GM12878 (cell line): ENCODE measurements at regions not wholly inside any gene's neighbourhood (a gene's known extent, or its start where the extent isn't known, plus 50 kb on each side); places are given as distances from the start of the nearest gene placed in this dataset.

Experiments used
- ATAC-seq: fragments of 200-7000 bp; cut with Tn5 transposase; 3 replicates; pipeline ENCODE4 v1.9.1; 2020; ENCODE audit warnings: mild to moderate bottlenecking, moderate library complexity
- BruUV-seq: library from RNA; stranded (reverse); fragments of 400-500 nt; replicated peaks from 2 replicates; lab custom pipeline; 2021; lab: Mats Ljungman, UMichigan
- CTCF ChIA-PET: fragments of 300-600 bp; sonication (Branson Sonifier 250); formaldehyde crosslinking; extraction: SDS; loops from one replicate; lab custom pipeline; 2021; ENCODE audit warnings: inconsistent platforms; lab: Yijun Ruan, JAX
- POLR2A ChIA-PET: fragments of 350-600 bp; formaldehyde crosslinking; extraction: SDS; loops from one replicate; lab custom pipeline; 2021; ENCODE audit warnings: inconsistent platforms; lab: Charles Lee
- RAD21 ChIA-PET: fragments of 300-600 bp; sonication (Branson Sonifier 250); formaldehyde crosslinking; loops from one replicate; lab custom pipeline; 2023; ENCODE audit warnings: antibody characterized with exemption; ENCODE audit not compliant: unreplicated experiment; lab: Charles Lee
- SMC1A ChIA-PET: fragments of 300-600 bp; sonication (Branson Sonifier 250); formaldehyde crosslinking; loops from one replicate; lab custom pipeline; 2023; ENCODE audit not compliant: unreplicated experiment, uncharacterized antibody; lab: Charles Lee
- DNase-seq: peaks from one replicate; pipeline ENCODE4 v3.0.0-alpha.2; 2011; ENCODE audit warnings: low read depth, low spot score
- FAIRE-seq: peaks from 3 replicates; lab custom pipeline; 2011; peaks lifted over from hg19 to GRCh38; lab: Jason Lieb, UNC
- H2AFZ ChIP-seq: 2 replicates; pipeline ENCODE4 v1.6.0; 2011; ENCODE audit warnings: low read depth, low read length, control low read depth; ENCODE audit not compliant: control insufficient read depth
- H3K27ac ChIP-seq: 2 replicates; pipeline ENCODE4 v1.5.1; 2011; ENCODE audit warnings: control low read depth; ENCODE audit not compliant: control insufficient read depth, insufficient read depth
- H3K27me3 ChIP-seq, 2 experiments: replicated peaks in 1 of 2; 2 replicates each; pipeline versions ENCODE4 v1.6.0 to v1.6.1; 2011; ENCODE audit warnings: low read length in 1 of 2; ENCODE audit not compliant: control insufficient read depth in 2 of 2, insufficient read depth in 2 of 2
- H3K36me3 ChIP-seq, 2 experiments: 2 replicates each; pipeline ENCODE4 v1.5.1; 2011; ENCODE audit warnings: low read length in 1 of 2; ENCODE audit not compliant: control insufficient read depth in 2 of 2, insufficient read depth in 2 of 2
- H3K4me1 ChIP-seq: 2 replicates; pipeline ENCODE4 v1.6.1; 2011; ENCODE audit warnings: mild to moderate bottlenecking, low read length, moderate library complexity, mixed read lengths; ENCODE audit not compliant: control insufficient read depth, insufficient read depth
- H3K4me2 ChIP-seq: 2 replicates; pipeline ENCODE4 v1.6.0; 2011; ENCODE audit warnings: control low read depth; ENCODE audit not compliant: control insufficient read depth, insufficient read depth
- H3K4me3 ChIP-seq: fragments of 200-600 bp; sonication (generic); 2 replicates; pipeline ENCODE4 v1.5.1; 2016
- H3K79me2 ChIP-seq: 2 replicates; pipeline ENCODE4 v1.6.0; 2011; ENCODE audit warnings: low read length; ENCODE audit not compliant: control insufficient read depth, insufficient read depth
- H3K9ac ChIP-seq: 2 replicates; pipeline ENCODE4 v1.8.0; 2011; ENCODE audit warnings: low read length, control low read depth, mixed read lengths; ENCODE audit not compliant: control insufficient read depth, insufficient read depth
- H3K9me3 ChIP-seq: replicated peaks from 3 replicates; pipeline ENCODE4 v1.5.1; 2011; ENCODE audit warnings: mild to moderate bottlenecking, low read length; ENCODE audit not compliant: control insufficient read depth, insufficient read depth
- H4K20me1 ChIP-seq: 2 replicates; pipeline ENCODE4 v1.6.0; 2011; ENCODE audit not compliant: control insufficient read depth, insufficient read depth
- CEBPB ChIP-seq, 2 experiments: fragments of 150-350 bp in 1 of 2; IDR thresholded peaks; 2 replicates each; pipeline ENCODE4 v1.6.1; 2012 to 2014; ENCODE audit warnings: low read depth in 2 of 2, low read length in 2 of 2, borderline replicate concordance in 1 of 2, inconsistent platforms in 1 of 2
- ELK1 ChIP-seq: IDR thresholded peaks from 2 replicates; pipeline ENCODE4 v1.6.1; 2012; ENCODE audit warnings: low read depth, low read length, improper control_type of control experiment
- FOS ChIP-seq: IDR thresholded peaks from 3 replicates; pipeline ENCODE4 v1.6.1; 2011; ENCODE audit warnings: borderline replicate concordance; ENCODE audit not compliant: insufficient read length; ENCODE audit errors: extremely low read depth
- HDAC2 ChIP-seq: fragments of 200-600 bp; sonication (generic); IDR thresholded peaks from 2 replicates; pipeline ENCODE4 v1.6.1; 2017
- MXI1 ChIP-seq: fragments of 150-350 bp; IDR thresholded peaks from 2 replicates; pipeline ENCODE4 v1.6.1; 2011; ENCODE audit warnings: low read depth, mild to moderate bottlenecking, inconsistent platforms, low read length, improper control_type of control experiment
- NFIC ChIP-seq: IDR thresholded peaks from 2 replicates; pipeline ENCODE4 v1.6.1; 2012; ENCODE audit warnings: low read depth, mild to moderate bottlenecking, inconsistent platforms, low read length, moderate library complexity
- SPI1 ChIP-seq: IDR thresholded peaks from 2 replicates; pipeline ENCODE4 v1.6.1; 2011; ENCODE audit warnings: low read depth, mild to moderate bottlenecking, low read length, moderate library complexity, borderline replicate concordance; ENCODE audit not compliant: insufficient read depth
- SRF ChIP-seq, 2 experiments: IDR thresholded peaks; 2 replicates each; pipeline ENCODE4 v1.6.1; 2011; ENCODE audit warnings: low read depth in 2 of 2, low read length in 2 of 2, mild to moderate bottlenecking in 1 of 2, moderate library complexity in 1 of 2
- STAT1 ChIP-seq: fragments of 450-650 bp; conservative IDR thresholded peaks from 2 replicates; pipeline ENCODE4 v1.6.1; 2014; ENCODE audit warnings: antibody characterized with exemption, mild to moderate bottlenecking
- ZSCAN29 ChIP-seq: fragments of 450-650 bp; IDR thresholded peaks from 2 replicates; pipeline ENCODE4 v1.6.1; 2017; ENCODE audit warnings: mild to moderate bottlenecking, moderate library complexity
- WGBS: methylation state at CpG from one replicate; pipeline ENCODE4 v1.1.6; 2016; ENCODE audit warnings: low lambda C conversion rate; ENCODE audit not compliant: insufficient replicate concordance, insufficient coverage; ENCODE audit errors: missing lambda C conversion rate; 5-methylcytosine and 5-hydroxymethylcytosine counted together
- in situ Hi-C: fragments of 300-500 bp; cut with MboI; formaldehyde crosslinking; loops from 9 replicates; pipeline ENCODE4 v1.14.3; 2018; ENCODE audit warnings: mixed read lengths
- intact Hi-C: fragments of 100-400 bp; cut with micrococcal nuclease; formaldehyde crosslinking; loops from one replicate; pipeline ENCODE4 v1.14.2; 2022; ENCODE audit not compliant: unreplicated experiment

- WGBS = 27% methylated on average over 3 of the region's 3 CpGs
- Histone ChIP-seq H3K79me2 (no peaks in the 10 kb centered on the region), H3K9ac (no peak overlapping the region), H3K27me3 (no peaks in the 10 kb centered on the region; a peak in 1 of 4 replicates), H3K27ac (no peak overlapping the region), H2AFZ (no peak overlapping the region), H3K4me3 (no peak overlapping the region), H3K4me2 (no peak overlapping the region), H4K20me1 (no peaks in the 10 kb centered on the region), H3K4me1 (no peaks in the 10 kb centered on the region), H3K9me3 (no peaks in the 10 kb centered on the region), H3K36me3 (no peaks in the 10 kb centered on the region)
- SMC1A ChIA-PET = interaction anchor here (0.9 kb wide), 1 partner anchor 173 kb away, joined by 3 read pairs; no protein-coding TSS in a partner anchor
- in situ Hi-C loops (loop anchor here (25.0 kb wide), 1 partner anchor 1273 kb away; no protein-coding TSS in a partner anchor), intact Hi-C loops (no loop called here)
- TF ChIP-seq ELK1 (no peak), NFIC (no peak), STAT1 (no peak), ZSCAN29 (no peak), SRF (IDR thresholded peaks at IDR 0.05; ENCODE audit: low read depth in 2 of 2, low read length in 2 of 2) (no peak), SPI1 (no peak), HDAC2 (no peak), CEBPB (IDR thresholded peaks at IDR 0.05; ENCODE audit: borderline replicate concordance in 1 of 2, low read depth in 2 of 2, low read length in 2 of 2) (no peak), FOS (no peak), MXI1 (no peak)
- ATAC-seq = no peak
- FAIRE-seq = no peak
- POLR2A ChIA-PET = no interaction called here
- no peak for DNase-seq
- CTCF ChIA-PET = no interaction called here
- no TSS peak for BruUV-seq
- RAD21 ChIA-PET = no interaction called here
Observed at GRCh38 chr12:108410689-108411088, 71.6 kb upstream of the CMKLR1 start.
